ENCODE measurements at regions not wholly inside any gene's neighbourhood (a gene's known extent, or its start where the extent isn't known, plus 50 kb on each side); places are given as distances from the start of the nearest gene placed in this dataset.

DNA sequence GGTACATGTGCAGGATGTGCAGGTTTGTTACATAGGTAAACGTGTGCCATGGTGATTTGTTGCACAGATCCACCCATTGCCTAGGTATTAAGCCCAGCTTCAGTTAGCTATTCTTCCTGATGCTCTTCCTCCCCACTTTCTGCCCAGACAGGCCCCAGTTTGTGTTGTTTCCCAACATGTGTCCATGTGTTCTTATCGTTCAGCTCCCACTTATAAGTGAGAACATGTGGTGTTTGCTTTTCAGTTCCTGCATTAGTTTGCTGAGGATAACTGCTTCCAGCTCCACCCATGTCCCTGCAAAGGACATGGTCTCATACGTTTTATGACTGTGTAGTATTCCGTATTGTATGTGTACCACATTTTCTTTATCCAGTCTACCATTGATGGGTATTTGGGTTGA, 251.7 kb upstream of the NOVA1 start:
- no peak overlapping the region for H3K4me3 ChIP-seq (ENCODE audit: low read depth, low read length)
- TF ChIP-seq, protein P1, sequence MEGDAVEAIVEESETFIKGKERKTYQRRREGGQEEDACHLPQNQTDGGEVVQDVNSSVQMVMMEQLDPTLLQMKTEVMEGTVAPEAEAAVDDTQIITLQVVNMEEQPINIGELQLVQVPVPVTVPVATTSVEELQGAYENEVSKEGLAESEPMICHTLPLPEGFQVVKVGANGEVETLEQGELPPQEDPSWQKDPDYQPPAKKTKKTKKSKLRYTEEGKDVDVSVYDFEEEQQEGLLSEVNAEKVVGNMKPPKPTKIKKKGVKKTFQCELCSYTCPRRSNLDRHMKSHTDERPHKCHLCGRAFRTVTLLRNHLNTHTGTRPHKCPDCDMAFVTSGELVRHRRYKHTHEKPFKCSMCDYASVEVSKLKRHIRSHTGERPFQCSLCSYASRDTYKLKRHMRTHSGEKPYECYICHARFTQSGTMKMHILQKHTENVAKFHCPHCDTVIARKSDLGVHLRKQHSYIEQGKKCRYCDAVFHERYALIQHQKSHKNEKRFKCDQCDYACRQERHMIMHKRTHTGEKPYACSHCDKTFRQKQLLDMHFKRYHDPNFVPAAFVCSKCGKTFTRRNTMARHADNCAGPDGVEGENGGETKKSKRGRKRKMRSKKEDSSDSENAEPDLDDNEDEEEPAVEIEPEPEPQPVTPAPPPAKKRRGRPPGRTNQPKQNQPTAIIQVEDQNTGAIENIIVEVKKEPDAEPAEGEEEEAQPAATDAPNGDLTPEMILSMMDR (IDR thresholded peaks at IDR 0.05; ENCODE audit: low read depth, low read length), result no peak
- no peak for TF ChIP-seq MYC (IDR thresholded peaks at IDR 0.05; ENCODE audit: low read depth, low read length)
- TF ChIP-seq, protein P2, sequence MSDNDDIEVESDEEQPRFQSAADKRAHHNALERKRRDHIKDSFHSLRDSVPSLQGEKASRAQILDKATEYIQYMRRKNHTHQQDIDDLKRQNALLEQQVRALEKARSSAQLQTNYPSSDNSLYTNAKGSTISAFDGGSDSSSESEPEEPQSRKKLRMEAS (IDR thresholded peaks at IDR 0.05; ENCODE audit: low read depth, low read length), result no peak
- TF ChIP-seq POLR2A (IDR thresholded peaks at IDR 0.05; ENCODE audit: extremely low read depth, insufficient read length), result no peak
- DNase-seq (ENCODE audit: low read depth), result no peak

DNA sequence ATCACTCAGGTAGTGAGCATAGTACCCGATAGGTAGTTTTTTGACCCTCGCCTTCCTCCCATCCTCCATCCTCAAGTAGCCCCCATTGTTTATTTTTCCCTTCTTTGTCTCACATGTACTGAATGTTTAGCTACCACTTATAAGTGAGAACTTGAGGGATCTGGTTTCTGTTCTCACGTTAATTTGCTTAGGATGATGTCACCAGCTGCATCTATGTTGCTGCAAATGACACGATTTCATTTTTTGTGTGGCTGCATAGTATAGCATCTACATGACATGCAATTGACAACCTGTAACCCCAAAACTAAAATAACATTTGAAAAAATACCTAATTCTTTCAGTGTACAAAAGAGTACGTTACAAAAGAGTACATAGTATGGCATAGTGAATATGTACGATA, 254.0 kb upstream of the NOVA1 start:
- TF ChIP-seq, protein P2 (IDR thresholded peaks at IDR 0.05; ENCODE audit: low read depth, low read length), result no peak
- TF ChIP-seq, protein P1 (IDR thresholded peaks at IDR 0.05; ENCODE audit: low read depth, low read length), result no peak
- TF ChIP-seq MYC (IDR thresholded peaks at IDR 0.05; ENCODE audit: low read depth, low read length), result no peak
- no peak for TF ChIP-seq POLR2A (IDR thresholded peaks at IDR 0.05; ENCODE audit: extremely low read depth, insufficient read length)
- DNase-seq (ENCODE audit: low read depth), result no peak
- no peak overlapping the region for H3K4me3 ChIP-seq (ENCODE audit: low read depth, low read length)

DNA sequence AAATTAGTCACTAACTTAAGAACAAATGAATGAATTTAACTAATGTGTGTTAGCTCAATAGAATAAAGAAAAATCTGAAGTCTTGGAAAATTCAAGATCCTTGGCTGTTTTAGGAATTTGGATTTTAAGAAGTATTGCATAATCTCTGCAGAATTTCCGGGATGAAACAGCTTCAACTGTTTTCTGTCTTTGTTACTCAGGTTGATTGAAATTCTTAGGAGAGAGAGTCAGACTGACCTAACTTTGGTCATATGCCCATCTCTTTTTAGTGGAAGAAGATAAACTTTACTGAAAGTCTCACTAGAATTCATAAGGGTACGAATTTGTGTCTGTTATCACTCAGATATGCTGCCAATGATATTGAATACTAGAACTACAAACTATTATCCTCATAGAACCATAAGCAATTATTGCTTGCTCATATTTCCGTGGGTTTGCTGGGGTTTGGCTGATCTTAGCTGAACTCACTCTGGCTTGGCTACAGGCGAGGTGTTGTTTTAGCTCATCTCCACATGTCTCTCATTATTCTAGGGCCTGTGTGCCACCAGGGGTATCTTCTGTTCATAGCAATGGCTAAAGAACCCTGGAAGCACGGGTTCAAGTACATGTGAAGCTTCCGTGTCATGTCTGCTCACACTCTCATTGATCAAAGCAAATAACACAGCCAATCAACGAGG, 257.4 kb upstream of the NOVA1 start:
- TF ChIP-seq, protein P2 (IDR thresholded peaks at IDR 0.05; ENCODE audit: low read depth, low read length), result no peak
- TF ChIP-seq, protein P1 (IDR thresholded peaks at IDR 0.05; ENCODE audit: low read depth, low read length), result no peak
- no peak for TF ChIP-seq POLR2A (IDR thresholded peaks at IDR 0.05; ENCODE audit: extremely low read depth, insufficient read length)
- TF ChIP-seq MYC (IDR thresholded peaks at IDR 0.05; ENCODE audit: low read depth, low read length), result no peak
- DNase-seq (ENCODE audit: low read depth), result no peak
- H3K4me3 ChIP-seq (ENCODE audit: low read depth, low read length), result no peak overlapping the region

DNA sequence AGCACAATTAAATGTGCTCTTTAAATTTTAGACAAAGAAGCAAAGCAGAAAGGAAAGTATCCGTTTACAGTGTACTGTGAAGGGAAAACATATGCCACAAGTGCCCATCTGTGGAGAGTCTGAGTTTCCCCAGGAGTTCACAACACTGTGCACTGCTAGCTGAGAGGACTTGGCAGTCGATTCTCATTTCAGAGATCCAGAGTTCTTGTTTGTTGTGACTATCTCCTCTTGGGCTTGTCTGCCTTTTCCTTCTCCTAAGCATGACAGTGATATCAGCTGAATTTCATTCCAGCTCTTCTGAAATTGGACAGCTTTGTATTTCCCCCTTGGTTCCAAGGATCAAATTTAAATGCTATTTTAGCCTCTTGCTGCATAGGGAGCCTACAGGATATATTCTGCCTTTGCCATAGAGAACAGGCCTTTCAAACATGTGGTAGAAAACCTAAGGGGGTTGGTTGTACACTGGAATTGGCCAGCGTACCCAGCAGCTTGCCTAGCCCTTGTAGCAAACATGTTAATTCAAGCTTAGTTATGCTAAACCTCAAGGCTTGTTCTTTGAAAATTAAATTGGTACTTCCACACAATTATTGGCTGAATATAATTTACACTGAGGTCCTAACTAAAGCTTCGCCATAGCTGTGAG, 259.2 kb upstream of the NOVA1 start:
- TF ChIP-seq, protein P2 (IDR thresholded peaks at IDR 0.05; ENCODE audit: low read depth, low read length), result no peak
- no peak for TF ChIP-seq MYC (IDR thresholded peaks at IDR 0.05; ENCODE audit: low read depth, low read length)
- no peak for TF ChIP-seq POLR2A (IDR thresholded peaks at IDR 0.05; ENCODE audit: extremely low read depth, insufficient read length)
- TF ChIP-seq, protein P1 (IDR thresholded peaks at IDR 0.05; ENCODE audit: low read depth, low read length), result no peak
- DNase-seq (ENCODE audit: low read depth), result no peak
- no peak overlapping the region for H3K4me3 ChIP-seq (ENCODE audit: low read depth, low read length)

DNA sequence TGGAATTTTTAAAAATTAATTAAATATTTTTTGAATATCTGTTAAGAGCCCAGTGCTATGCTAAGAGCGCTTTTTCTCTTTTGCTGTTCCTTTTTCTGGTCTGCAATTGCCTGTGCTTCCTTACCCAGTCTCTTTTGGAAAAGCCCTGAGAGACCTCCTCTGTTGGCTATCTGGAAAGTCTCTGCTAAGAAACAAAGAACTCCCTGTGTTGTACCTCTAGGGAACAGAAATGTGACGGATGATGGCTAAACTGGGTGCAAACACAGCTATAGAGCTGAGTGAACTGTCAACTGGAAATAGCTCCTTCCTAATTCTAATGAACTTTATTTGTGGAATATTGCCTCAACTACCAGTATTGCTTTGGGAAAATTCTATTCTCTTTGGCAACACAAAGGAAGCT, 261.6 kb upstream of the NOVA1 start:
- no peak overlapping the region for H3K4me3 ChIP-seq (ENCODE audit: low read depth, low read length)
- no peak for DNase-seq (ENCODE audit: low read depth)
- TF ChIP-seq, protein P1 (IDR thresholded peaks at IDR 0.05; ENCODE audit: low read depth, low read length), result no peak
- TF ChIP-seq POLR2A (IDR thresholded peaks at IDR 0.05; ENCODE audit: extremely low read depth, insufficient read length) (no peak), MYC (IDR thresholded peaks at IDR 0.05; ENCODE audit: low read depth, low read length) (no peak)
- TF ChIP-seq, protein P2 (IDR thresholded peaks at IDR 0.05; ENCODE audit: low read depth, low read length), result no peak
